Fibroblast of the conjunctiva (primary cell): ENCODE measurements at regions not wholly inside any gene's neighbourhood (a gene's known extent, or its start where the extent isn't known, plus 50 kb on each side); places are given as distances from the start of the nearest gene placed in this dataset.
"Not testable (repeated sequence)": the region's sequence is repeated elsewhere in the genome, so short reads cannot be mapped to it uniquely, and the experiment has no call there.

Experiments used
- DNase-seq: peaks from one replicate; pipeline ENCODE4 v3.0.0-alpha.2; 2010; ENCODE audit warnings: low read depth

DNA sequence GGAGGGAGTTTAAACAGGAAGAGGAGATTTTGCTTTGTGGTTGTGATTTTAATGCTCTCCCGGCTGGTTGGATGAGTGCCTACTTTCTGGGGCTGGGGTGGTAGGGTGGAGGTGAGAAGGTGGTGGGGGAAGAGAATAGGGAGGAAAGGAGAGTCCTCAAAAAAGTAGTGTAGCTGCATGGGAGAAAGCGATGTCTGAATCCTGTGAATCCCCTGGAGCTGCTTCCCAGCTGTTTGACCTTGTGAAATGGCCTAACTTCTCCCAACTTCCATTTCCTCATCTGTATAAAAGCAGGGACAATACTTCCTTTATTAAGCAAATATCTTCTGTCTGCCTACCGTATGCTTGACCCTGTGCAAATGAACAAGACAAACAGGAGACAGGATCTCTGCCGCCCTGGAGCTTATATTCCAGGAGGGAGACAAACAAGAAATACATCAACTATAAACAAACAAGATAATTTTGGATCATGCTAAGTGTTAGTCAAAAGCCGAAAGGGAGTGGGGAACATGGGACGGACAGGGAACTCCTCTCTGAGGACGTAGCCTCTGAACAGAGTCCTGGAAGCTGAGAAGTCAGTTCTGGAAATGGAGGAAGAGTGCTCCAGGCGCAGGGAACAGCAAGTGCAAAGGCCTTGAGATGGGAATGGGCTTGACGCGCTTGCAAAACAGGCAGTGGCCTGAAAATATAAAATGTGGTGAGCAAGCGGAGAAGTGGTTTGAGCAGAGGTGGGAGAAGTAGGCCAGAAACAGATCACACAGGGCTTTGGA, 103.5 kb downstream of the SPRY4 start:
- DNase-seq: no peak

DNA sequence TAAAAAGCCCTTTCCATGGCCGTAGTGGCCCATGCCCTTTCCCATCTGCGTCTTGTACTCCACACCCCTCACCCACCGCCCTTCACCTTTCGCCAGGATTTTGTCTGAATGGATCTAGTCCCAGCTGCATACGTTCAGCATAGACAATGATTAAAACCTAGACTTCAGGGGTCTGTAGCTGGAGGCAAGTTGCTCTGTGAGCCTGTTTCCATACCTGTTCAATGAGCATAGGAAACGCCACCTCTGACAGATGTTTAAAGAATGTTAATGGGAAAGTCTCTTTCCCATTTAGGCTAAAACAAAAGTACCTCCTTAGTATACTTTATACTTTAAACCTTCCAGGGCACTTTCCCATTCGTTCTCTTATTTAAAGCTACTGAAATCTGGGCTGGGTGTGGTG, 105.7 kb downstream of the SPRY4 start:
- DNase-seq: no peak

DNA sequence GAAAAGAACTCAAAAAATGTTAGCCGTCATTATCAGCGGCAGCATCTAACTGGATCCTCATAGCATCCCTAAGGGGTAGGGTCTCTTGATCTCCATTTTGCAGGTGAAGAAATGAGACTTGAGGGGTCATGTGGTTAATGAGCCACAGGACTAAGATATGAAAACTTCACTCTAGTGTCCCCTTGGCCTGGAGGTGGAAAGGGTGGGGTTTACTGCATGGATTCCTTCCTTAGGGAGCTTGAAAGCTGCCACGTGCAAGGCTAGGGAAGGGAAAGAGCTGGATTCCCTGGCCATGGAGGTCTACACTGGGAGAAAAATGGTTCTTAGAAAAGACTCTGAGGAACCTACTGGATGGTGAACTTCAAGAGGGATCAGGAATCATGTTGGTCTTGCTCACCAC, 107.9 kb downstream of the SPRY4 start:
- DNase-seq: no peak

DNA sequence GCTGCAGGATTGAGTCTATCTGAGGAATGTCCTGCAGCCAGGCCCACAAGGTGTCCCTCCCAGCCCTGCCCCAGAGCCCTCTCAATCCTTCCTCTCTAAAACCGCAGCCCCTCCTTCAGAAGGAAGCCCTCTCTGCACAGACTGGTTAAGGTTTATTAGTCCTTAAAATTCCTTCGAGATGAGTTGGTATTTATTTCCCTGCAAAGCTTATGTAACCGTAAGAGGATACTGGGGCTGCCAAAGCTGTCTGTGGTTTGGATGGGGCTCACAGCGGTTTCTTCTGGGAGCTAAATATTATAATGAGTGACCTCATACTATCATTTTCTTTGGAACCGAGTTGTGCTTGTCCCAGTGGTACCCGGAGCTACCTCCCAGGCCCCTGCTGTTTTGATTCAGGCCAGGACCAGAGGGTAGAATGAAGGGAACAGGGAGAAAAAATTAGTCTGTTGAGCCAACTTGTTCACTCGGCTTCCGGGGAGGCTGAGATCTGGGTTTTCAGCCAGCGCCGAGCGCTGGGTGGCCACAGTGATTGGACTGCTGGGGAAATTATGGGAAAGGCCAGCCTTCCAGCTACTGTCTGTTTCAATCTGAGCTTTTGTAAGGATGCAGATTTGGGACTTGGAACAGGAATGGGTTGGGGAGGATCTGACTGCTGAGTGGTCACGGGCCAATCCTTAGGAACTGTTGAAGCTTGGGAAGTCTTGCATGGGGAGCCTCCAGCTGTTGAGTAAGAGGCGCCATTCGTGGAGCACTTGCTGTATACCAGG, 107.5 kb downstream of the NDFIP1 start:
- DNase-seq: peak; percentile 90

DNA sequence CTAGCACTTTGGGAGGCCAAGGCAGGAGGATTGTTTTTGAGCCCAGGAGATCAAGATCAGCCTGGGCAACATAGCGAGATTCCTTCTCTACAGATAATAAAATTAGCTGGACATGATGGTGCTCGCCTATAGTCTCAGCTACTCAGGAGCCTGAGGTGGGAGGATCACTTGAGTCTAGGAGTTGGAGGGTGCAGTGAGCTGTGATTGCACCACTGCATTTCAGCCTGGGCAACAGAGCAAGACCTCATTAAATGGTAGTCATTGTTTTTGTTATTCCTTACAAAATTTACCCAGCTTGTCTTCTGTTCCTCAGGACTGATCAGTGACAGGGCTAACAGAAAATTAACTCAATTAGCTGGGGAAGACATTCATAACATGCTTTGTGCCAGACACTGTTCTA, 104.5 kb downstream of the NDFIP1 start:
- no peak for DNase-seq

DNA sequence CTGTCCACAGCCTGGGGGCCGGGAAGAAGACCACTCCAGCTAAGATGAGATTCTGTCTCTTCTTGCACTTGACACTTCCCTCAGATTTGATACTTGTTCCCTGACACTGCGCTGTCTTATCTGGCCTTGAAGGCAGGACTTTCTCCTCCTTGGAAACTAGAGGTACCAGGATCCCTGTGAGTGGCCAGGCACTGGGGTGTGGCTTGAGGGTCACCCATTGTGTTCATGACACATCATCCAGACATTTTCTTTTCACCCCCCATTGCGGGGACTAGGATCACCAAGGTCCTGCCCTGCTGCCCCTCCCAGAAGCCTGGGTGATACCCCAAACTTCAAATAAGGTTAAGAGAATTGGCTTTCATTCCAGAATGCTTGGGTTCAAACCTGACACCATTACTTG, 103.3 kb downstream of the NDFIP1 start:
- no peak for DNase-seq

DNA sequence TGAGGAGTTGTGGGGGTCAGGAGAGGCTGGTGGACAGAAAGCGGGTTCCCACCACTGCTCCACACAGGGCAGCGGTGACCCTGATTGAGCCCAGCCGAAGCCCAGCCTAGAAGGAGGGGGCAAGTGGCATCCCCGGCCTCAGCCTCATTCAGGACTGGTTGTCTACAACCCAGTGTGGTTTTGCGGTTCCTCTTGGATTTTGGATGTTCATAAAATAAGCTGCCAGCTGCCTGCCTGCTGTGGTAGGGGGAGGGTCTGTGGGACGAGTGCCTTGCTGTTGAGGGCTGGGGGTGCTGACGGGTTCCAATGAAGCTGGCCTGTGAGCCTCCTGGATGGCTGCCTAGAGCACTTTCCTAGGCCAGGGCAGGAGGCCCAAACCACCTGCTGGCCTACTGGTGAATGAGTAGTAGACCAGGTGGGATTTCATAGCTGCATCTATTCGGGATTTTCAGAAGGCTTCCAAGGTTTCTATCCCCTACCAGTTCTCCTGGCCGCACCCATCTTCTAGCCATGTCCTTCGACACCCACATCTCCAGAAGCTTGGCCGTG, 102.4 kb downstream of the NDFIP1 start:
- no peak for DNase-seq

DNA sequence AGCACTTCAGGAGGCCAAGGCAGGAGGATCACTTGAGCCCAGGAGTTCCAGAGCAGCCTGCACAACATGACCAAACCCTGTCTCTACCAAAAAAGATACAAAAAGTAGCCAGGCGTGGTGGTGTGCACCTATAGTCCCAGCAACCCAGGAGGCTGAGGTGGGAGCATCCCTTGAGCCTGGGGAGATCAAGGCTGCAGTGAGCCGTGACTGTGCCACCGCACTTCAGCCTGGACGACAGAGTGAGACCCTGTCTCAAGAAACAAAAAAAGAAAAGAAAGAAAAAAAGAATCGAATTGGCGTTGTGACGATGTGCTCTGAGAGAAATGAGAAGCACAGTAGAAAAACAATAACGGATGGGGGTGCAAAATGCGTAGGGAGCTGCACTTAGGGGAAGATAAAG, 101.4 kb downstream of the NDFIP1 start:
- no peak for DNase-seq

DNA sequence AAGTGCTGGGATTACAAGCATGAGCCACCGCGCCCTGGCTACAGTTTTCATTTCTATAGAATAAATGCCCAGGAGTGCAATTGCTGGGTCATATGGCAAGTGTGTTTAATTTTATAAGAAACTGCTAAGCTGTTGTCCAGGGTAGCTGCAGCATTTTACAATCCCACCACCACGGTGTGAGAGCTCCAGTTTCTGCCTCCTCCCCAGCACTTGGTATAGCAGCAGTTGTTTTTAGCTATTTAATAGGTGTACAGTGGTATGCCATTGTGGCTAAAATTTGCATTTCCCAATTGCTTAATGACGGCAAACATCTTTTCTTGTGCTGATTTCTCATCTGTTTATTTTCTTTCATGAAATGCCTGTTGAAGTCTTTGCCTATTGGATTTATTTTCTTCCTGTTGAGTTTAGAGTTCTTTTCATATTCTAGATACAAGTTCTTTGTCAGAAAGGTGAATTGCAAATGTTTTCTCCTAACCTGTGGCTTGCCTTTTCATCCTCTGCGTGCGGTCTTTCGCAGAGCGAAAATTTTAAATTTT, 100.3 kb downstream of the NDFIP1 start:
- no peak for DNase-seq

DNA sequence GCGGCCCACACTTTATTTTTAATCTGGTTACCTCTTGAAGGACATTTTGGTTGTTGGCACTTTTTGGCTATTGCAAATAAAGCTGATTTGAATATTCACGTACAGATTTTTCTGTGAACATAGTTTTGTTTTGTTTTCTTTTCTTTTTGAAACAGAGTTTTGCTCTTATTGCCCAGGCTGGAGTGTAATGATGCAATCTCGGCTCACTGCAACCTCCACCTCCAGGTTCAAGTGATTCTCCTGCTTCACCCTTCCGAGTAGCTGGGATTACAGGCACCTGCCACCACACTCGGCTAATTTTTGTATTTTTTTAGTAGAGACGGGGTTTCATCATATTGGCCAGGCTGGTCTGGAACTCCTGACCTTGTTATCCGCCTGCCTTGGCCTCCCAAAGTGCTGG, 99.7 kb downstream of the NDFIP1 start:
- DNase-seq: not testable (repeated sequence)

DNA sequence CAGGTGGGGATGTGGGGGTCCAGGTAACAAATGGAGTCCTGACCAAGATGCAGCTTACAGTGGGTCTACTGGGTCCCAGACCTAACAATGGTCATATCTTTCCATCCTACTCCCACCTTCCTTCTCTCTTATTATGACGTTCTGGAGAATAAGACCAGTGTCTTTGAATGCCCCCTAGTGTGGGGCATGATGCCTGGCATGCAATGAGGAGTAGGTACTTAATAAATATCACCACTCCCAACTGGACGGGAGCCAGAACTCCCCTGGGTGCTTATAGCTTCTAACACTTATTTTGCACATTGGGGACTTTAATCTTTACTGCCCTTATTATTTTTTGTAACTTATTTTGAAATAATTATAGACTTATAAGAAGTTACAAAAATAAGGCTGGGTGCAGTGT, 98.2 kb downstream of the NDFIP1 start:
- DNase-seq: no peak

DNA sequence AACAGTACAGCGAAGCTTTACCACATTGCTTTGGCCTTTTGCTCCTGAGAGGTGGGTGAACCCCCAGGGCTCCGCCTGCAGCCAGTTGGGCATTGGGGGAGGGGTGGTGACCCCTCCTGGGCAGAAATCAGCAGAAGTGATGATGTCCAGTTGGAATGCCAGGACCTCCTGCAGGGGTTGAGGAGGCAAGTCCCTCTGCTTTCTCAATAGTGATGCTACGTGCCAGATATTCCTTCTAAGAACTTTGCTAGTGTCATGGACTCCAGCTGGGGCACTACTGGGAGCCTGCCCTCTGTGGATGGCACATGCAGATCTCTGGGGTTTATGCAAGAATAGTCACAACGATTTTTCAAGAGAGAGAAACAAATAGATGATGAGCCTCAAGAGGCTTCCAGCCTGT, 95.6 kb downstream of the NDFIP1 start:
- DNase-seq: no peak
